ENCODE measurements at regions not wholly inside any gene's neighbourhood (a gene's known extent, or its start where the extent isn't known, plus 50 kb on each side); places are given as distances from the start of the nearest gene placed in this dataset.

DNA sequence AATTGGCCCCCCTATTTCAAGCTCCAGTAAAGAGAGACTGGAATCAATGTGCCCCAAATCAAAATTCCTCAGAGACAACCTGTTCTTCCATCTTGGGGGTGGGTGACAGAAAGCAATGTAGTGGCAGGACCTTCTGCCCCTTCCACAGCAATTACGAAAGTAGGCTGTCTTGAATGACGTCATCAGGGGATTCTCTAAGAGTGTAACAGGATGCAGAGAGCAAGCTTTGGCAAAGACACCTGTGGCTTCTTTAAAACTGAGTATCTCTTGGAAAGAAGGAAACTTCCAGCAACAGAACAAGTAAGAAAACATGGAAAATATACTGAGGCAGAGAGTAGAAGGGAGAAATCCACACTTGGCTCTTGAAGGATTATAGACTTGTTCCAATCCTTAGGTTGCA, 247.6 kb upstream of the PDE4D start:
- Histone ChIP-seq H3K14ac (replicated peaks; ENCODE audit: low read depth, low read length) (no peak overlapping the region), H3K36me3 (ENCODE audit: control insufficient read depth, insufficient read depth, low read length) (no peaks in the 10 kb centered on the region), H3K9ac (ENCODE audit: low read depth, low read length) (no peak overlapping the region), H4K91ac (ENCODE audit: insufficient read depth, low read depth, low read length) (no peak overlapping the region), H3K4ac (ENCODE audit: low read depth, low read length) (no peak overlapping the region), H3K56ac (ENCODE audit: extremely low read depth, insufficient read depth, low read length) (no peak overlapping the region), H4K20me1 (ENCODE audit: insufficient read depth, low read length) (no peaks in the 10 kb centered on the region), H3K23ac (ENCODE audit: low read depth, low read length) (no peak overlapping the region), H2AK9ac (replicated peaks; ENCODE audit: low read depth, low read length, poor library complexity) (no peak overlapping the region), H3K4me3 (ENCODE audit: insufficient read depth, low read depth, low read length) (no peak overlapping the region), H3K9me3 (ENCODE audit: control insufficient read depth, insufficient read depth, low read length) (no peaks in the 10 kb centered on the region), H3K27ac (ENCODE audit: insufficient read depth, low read length) (no peak overlapping the region), H3K4me1 (ENCODE audit: control insufficient read depth, insufficient read depth, low read length) (no peaks in the 10 kb centered on the region), H2BK120ac (ENCODE audit: low read depth, low read length) (no peak overlapping the region), H3K4me2 (ENCODE audit: low read depth, low read length) (no peak overlapping the region), H3K18ac (ENCODE audit: low read depth, low read length) (no peak overlapping the region), H3K79me1 (ENCODE audit: low read depth in 1 of 2, low read length in 2 of 2) (no peaks in the 10 kb centered on the region), H2AFZ (replicated peaks; ENCODE audit: low read length, poor library complexity) (no peak overlapping the region), H2BK15ac (ENCODE audit: low read depth, low read length) (no peak overlapping the region), H3K27me3 (ENCODE audit: control insufficient read depth, insufficient read depth, low read length) (no peaks in the 10 kb centered on the region), H2BK20ac (ENCODE audit: low read depth, low read length) (no peak overlapping the region), H4K8ac (ENCODE audit: low read depth in 2 of 2, low read length in 2 of 2) (no peak overlapping the region), H2AK5ac (ENCODE audit: low read depth, low read length) (no peak overlapping the region), H3K9me1 (ENCODE audit: insufficient read depth, low read length) (no peaks in the 10 kb centered on the region), H4K5ac (ENCODE audit: low read depth, low read length) (no peak overlapping the region), H2BK5ac (ENCODE audit: low read depth, low read length, poor library complexity, severe bottlenecking) (no peak overlapping the region)
- intact Hi-C loops (cut with micrococcal nuclease) (no loop called here), dilution Hi-C loops (cut with HindIII; ENCODE audit: low sequenced_read_pairs, unreplicated experiment) (no loop called here), in situ Hi-C loops (cut with MboI; ENCODE audit: low sequenced_read_pairs) (no loop called here)
- CTCF ChIA-PET: no interaction called here
- BruUV-seq (replicated peaks): no TSS peak
- POLR2A ChIA-PET (ENCODE audit: unreplicated experiment): no interaction called here
- no peak for DNase-seq
- ATAC-seq (ENCODE audit: low read depth): no peak
- TF ChIP-seq POLR2A (IDR thresholded peaks at IDR 0.05; ENCODE audit: low read depth, low read length) (no peak), BHLHE40 (IDR thresholded peaks at IDR 0.05; ENCODE audit: low read depth, low read length) (no peak), MAZ (IDR thresholded peaks at IDR 0.05; ENCODE audit: borderline replicate concordance, low read depth, low read length) (no peak), CEBPB (IDR thresholded peaks at IDR 0.05; ENCODE audit: low read depth, low read length) (no peak), NFE2L2 (IDR thresholded peaks at IDR 0.05; ENCODE audit: low read depth, low read length) (no peak), CHD1 (IDR thresholded peaks at IDR 0.05; ENCODE audit: low read depth, low read length) (no peak), FOS (IDR thresholded peaks at IDR 0.05; ENCODE audit: low read depth, low read length) (no peak), MXI1 (IDR thresholded peaks at IDR 0.05; ENCODE audit: borderline replicate concordance, low read depth, low read length) (no peak), MAFK (IDR thresholded peaks at IDR 0.05; ENCODE audit: low read depth, low read length) (no peak), SMC3 (IDR thresholded peaks at IDR 0.05; ENCODE audit: low read depth, low read length) (no peak), RAD21 (IDR thresholded peaks at IDR 0.05; ENCODE audit: low read length) (no peak), RCOR1 (IDR thresholded peaks at IDR 0.05; ENCODE audit: insufficient replicate concordance, low read length) (no peak), RFX5 (IDR thresholded peaks at IDR 0.05; ENCODE audit: low read depth, low read length) (no peak)
- TF ChIP-seq, protein P1, sequence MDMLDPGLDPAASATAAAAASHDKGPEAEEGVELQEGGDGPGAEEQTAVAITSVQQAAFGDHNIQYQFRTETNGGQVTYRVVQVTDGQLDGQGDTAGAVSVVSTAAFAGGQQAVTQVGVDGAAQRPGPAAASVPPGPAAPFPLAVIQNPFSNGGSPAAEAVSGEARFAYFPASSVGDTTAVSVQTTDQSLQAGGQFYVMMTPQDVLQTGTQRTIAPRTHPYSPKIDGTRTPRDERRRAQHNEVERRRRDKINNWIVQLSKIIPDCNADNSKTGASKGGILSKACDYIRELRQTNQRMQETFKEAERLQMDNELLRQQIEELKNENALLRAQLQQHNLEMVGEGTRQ (IDR thresholded peaks at IDR 0.05; ENCODE audit: low read depth, low read length): no peak
- TF ChIP-seq, protein P2, sequence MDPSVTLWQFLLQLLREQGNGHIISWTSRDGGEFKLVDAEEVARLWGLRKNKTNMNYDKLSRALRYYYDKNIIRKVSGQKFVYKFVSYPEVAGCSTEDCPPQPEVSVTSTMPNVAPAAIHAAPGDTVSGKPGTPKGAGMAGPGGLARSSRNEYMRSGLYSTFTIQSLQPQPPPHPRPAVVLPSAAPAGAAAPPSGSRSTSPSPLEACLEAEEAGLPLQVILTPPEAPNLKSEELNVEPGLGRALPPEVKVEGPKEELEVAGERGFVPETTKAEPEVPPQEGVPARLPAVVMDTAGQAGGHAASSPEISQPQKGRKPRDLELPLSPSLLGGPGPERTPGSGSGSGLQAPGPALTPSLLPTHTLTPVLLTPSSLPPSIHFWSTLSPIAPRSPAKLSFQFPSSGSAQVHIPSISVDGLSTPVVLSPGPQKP (IDR thresholded peaks at IDR 0.05; ENCODE audit: borderline replicate concordance, low read depth, low read length): no peak
- TF ChIP-seq, protein P3, sequence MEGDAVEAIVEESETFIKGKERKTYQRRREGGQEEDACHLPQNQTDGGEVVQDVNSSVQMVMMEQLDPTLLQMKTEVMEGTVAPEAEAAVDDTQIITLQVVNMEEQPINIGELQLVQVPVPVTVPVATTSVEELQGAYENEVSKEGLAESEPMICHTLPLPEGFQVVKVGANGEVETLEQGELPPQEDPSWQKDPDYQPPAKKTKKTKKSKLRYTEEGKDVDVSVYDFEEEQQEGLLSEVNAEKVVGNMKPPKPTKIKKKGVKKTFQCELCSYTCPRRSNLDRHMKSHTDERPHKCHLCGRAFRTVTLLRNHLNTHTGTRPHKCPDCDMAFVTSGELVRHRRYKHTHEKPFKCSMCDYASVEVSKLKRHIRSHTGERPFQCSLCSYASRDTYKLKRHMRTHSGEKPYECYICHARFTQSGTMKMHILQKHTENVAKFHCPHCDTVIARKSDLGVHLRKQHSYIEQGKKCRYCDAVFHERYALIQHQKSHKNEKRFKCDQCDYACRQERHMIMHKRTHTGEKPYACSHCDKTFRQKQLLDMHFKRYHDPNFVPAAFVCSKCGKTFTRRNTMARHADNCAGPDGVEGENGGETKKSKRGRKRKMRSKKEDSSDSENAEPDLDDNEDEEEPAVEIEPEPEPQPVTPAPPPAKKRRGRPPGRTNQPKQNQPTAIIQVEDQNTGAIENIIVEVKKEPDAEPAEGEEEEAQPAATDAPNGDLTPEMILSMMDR (conservative IDR thresholded peaks at IDR 0.05; ENCODE audit: low read depth, low read length): no peak
- no CpG with 5 or more reads among the region's 2 CpGs for WGBS, 2 experiments (ENCODE audit: extremely low coverage in 2 of 2, insufficient read length in 1 of 2)
